DMS79 (cell line): ENCODE measurements at regions not wholly inside any gene's neighbourhood (a gene's known extent, or its start where the extent isn't known, plus 50 kb on each side); places are given as distances from the start of the nearest gene placed in this dataset.
A peak's percentile ranks its signal among the peaks of the same experiment; 100 is the strongest.

Experiments used
- DNase-seq: peaks from one replicate; lab custom pipeline; 2025; lab: John Stamatoyannopoulos, UW

DNA sequence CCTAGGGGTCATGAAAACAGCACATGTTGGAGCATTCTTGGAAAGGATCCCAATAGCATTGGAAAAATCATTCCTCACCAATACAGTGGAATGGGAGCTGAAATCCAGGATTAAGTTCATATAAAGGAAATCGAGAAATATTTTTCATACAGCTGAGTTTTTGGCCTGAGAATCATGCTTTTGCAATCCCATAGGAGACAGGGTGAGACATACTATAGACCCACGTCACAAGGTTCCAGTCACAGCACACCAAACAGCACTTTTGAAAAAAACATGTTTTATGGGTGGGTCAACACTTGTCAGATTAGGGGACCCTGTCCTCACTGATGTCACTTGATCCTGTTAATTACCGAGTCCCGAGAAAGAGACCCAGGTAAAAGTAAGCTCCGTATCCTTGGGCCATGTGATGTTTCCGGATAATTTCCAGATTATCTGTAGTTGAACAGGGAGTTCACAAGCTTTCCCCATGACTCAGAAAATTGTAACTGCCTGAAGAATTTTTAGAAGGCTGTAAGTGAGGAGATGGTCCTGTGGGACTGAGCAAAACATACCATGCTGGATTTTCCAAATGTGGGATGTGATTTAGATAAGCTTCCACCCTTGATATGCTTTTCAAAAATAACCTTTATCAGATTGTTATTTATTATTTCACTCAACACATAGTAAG is 80.9 kb upstream of the TLR3 start:
- no peak for DNase-seq

DNA sequence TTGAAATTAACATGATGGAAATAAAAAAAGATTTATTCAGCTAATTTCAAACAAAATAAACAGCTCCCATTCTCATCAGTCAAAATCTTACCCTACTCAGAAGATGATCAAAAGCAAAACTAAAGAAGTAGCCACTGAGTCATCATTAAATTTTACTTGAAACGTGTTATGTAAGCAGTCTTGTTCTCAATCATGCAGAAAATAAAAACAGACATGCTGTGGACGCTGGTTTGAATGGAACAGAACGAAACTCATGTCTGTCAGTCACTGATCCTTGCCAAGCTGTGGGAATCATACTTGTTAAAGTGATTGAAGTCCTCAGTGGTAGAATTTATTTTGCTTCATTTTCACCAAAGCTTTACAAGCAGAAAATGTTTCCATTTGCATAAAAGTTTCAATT is 77.2 kb upstream of the TLR3 start:
- DNase-seq, result no peak

DNA sequence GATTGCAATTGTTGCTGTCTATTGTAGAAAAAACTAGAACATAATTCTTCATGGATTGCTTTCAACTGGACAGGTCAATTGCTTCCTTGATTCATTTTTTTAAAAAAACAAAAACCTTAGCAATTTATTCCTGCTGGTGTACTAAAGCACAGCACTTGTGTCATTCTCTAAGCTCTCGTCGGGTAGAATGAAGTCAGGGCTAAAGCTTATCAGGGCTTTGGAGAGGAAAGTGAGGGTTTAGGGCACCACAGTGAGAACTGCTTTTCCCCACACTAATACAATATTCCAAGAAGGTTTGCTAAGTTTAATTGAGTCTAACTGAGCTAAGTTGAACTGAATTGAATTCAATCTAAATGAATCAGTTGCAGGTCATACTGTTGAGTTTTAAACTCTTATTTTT is 76.4 kb upstream of the TLR3 start:
- no peak for DNase-seq

DNA sequence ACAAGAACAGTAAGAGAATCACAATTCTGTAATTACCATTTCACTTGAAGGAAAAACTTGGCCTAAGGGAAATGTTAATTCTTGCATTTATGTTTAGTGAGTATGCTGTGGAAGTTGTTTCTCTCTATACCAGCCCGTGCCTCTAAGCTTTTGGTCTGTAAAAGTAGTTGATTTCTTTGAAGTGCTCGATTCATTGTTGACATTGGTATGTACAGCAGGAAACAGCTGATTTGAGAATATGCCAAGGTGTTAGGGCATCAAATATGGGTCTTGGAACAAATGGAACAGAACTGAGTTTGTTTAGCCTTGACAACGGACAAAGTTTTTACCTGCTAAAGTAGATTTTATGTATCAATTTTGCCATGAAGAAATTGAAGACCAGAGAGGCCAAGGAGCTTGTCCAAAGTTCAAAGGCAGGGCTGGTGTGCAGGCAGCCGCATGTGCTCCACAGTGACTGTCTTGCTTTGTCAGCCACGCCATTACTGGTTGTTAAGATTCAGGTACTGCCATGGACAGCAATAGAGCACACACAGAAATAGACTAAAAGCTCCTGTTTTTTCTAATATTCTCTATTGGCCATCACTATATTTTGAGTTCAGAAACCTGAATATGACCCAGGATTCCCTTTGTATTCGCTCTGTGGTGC is 75.5 kb upstream of the TLR3 start:
- DNase-seq, result no peak

DNA sequence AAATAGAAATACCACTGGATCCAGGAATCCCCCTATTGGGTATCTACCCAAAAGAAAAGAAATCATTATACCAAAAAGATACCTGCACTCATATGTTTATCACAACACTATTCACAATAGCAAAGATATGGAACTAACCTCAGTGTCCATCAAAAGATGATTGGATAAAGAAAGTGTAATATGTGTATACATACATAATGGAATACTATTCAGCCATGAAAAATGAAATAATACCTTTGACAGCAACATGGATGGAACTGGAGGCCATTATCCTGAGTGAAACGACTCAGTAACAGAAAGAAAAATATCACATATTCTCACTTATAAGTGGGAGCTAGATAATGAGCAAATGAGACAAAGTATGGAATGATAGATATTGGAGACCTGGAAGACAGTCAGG is 74.2 kb upstream of the TLR3 start:
- DNase-seq, result no peak

DNA sequence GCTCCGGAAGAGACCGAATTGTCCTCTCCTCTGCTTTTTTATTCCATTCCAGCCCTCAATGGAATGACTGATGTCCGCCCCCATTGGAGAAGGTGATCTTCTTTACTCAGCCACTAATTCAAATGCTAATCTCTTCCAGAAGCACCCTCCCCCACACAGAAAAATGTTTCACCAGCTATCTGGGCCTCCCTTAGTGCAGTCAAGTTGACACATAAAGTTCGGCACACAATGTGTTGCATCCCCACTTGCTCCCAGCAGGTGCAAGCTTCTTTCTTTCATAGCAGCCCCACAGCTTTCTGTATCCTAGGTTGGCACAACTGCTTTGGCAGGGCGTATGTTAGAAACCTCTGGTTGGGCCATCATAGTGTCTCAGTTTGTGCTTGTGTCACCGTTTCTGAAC is 73.3 kb upstream of the TLR3 start:
- DNase-seq, result no peak

DNA sequence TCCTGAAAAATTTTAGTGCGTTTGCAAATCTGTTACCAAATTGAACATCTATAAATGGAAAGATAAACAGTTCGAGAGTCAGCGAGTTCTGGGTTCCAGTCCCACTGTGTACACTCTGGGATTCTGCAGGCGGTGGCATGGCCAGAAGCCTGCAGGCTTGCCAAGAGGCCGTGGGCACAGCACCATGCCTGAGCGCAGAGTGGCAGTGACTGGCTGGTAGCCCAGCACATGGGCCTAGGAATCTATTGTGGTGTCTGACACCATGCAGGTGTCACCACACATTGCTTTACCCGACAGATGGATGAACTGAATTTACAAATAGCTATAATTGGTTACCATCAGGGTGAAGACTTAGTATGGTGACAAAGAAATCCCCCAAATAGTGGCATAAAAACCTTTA is 71.7 kb upstream of the TLR3 start:
- no peak for DNase-seq

DNA sequence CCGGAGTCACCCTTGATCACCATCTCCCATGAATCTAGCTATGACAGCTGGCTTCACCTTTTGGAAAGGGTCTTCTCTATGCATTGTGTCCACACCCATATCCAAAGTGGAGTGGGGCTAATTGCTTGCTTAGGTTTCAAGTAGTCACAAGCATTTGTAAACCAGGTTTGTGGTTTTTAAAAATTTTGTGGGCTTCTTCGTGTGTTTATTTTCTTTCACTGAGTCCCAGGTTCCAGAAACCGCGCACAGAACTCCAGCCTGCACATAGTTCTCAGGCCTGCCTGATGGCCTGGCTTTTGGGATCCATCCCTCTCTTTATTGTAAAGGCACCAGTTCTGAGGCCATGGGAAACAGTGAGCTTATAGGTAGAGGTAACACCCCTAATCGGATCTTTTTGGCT is 70.2 kb upstream of the TLR3 start:
- peak; percentile 57 for DNase-seq

DNA sequence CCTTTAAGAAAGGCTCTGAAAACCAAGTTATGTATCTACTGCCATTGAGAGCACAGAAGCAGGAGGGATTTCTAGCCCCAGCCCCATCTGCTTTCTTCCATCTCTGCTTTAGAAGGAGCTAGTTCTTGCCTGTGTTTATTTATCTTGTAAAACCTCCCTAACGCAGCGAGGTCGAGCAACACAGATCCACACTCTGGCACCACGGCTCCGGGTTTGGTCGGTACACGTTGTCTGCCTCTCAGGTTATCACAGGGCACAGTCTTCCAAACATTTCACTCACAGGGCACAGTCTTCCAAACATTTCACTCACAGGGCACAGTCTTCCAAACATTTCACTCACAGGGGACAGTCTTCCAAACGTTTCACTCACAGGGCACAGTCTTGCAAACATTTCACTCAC is 69.7 kb upstream of the TLR3 start:
- no peak for DNase-seq

DNA sequence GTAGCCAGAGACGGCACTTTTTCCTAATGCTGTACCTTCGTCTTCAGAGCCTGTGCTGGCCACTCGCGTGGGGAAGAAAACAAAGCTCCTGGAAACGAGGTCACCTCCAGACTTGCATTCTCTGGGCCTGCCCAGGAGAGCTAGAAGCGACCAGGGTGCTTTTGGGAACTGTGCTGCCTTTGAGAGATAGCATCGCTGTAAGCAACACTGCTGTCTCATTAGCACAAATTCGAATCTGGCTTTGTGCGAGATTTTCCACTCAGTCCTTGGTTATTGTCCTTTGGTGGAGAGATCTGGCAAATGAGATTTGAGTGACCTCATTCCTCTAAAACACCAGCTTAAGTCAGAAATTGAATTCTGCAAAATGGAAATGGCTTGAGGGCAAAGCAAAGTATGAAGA is 66.1 kb upstream of the TLR3 start:
- no peak for DNase-seq

DNA sequence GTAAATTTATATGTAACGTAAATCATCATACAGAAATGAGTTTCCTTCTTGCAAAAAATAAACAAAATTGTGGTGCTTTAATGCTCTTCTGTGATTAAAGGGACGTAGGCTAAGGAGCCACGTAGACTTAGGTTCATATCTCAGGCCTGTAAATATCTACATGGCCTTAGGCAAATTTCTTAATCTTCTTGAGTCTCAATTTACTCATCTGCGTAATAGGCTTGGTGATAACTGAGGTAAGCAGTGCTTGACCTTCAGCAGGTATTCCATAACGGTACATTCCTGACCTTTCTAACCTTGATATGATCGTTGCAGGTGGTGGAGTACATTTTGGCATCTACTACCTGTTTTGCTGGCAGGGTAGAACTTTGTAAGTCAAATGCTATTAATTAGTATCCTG is 65.2 kb upstream of the TLR3 start:
- DNase-seq, result no peak

DNA sequence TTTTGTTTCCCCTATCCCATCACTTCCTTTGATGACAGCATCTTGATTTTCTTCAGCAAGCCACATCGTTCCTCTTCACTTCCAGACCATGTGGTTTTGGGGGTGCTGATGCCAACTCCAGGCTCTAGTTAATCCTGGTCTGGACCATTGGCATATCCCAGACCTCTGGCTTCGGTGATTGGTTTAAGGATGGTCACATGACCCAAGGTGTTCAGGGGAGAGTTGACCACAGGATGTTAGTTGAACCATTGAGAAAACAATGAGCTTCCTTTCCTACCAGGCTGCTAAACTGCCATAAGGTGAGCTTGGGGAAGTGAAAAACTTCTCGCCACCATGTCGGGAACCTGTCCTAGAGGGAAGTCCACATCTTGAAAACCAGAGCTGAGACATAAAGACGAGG is 60.9 kb upstream of the TLR3 start:
- DNase-seq, result no peak

DNA sequence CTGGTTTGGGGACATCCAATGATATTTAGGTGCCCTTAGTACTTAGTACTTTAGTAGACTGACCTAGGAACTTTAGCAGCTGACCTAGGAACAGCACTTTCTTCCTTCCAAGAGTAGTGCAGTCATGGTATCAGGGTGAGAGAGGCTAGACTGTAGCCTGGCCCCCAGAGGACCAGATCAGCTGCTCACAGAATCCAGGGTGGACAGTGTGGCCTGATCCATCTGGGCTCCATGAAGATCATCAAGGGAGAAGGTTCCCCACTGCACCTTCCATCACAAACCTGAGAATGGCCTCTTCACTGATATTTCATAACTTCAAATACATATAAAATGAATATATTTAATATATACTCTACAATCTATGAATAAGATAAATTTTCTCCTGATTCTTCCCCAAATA is 59.0 kb upstream of the TLR3 start:
- DNase-seq, result no peak

DNA sequence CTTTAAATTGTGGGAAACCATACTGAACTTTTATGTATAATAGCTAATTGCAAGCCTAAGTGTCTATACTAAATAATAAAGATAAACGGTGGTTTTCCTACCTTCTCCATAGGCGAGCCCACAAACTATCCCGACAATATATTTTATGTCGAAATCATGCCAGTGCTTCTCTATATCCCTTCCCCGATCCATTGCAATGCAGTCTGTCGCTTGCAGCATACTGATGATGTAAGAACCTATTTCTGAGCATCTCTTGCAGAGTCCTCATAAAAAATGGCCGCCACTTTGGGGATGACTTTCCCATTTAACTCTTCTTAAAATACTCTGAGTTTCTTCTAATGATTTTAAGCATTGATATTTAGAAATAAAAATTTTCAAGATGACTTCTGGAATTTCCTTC is 58.1 kb upstream of the TLR3 start:
- no peak for DNase-seq

DNA sequence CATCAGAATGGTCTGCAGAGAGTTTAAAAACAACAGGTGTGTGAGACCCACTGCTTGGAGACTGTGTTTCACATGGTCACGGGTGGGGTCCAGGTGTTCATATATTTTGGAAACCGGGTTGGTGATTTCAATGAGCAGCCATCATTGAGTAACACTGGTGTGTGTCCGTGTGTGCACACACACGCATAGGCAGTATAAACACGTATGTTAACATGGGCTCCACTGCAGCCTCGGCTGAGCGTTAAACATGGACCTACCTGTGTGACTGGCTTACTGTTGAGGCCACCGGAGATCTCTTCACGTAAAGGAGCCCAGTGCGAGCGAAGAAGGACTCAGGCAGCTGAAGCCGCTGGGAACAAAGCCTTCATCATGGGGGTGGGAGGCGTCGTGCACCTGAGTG is 56.9 kb upstream of the TLR3 start:
- no peak for DNase-seq

DNA sequence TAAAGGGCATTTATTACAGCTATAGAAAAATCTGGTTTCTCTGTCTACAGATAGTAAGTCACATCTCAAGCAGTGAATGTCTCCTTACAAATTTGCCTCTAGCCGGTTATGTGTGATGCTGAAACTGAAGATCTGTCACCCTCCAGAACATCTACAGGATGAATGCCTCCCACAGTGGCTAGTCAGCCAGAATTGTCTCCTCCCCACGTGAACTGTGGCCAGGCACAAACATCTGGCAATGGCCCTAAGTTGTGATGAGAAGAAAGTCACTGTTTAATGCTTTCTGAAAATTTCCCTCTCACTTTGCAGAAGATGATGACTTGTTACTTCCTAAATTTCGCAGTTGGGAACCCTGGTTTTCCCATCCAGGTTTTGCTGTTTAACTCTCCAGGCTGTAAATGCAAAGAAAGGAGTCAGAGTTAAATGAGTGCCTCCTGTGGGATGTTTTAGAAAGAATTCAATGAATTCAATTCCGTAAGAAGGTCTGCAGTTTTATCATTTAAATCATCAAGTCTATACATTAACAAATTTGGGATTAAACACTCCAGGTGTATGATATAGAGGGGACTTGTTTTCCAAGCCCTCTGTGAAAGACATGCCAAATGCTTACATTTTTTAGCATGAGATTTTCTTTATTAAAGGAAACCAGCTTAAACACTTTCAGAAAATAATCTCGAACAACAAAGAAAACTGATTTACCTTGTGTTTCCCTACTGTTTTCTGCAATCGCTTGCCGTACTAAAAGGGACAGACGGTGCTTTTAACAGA is 55.4 kb upstream of the TLR3 start:
- no peak for DNase-seq

DNA sequence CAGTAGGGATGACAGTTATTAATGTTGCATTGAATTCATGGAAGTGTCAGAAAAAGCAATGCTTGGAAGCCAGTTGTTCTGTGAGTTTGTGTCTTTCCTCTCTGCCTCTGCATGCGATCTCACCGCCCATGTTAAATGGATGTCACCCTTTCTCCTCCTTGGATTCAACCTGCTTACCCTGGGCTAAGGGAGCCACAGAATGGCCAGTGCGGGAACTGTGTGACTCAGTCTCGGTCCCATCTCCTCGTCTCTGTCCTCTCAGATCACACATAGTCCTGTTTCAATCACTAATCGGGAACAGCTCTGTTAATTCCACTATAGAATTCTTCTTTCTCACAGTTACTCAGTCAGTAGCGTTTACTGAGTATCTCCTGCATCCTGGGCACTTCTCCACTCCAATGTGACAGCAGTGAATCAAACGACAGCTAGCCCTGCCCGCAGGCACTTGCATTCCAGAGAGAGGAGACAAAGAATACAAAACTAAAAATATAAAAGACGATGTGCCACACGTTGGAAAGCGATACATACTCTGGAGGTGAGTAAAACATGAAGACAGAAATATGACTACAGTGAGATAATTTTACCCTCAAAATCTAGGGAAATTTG is 53.6 kb upstream of the TLR3 start:
- no peak for DNase-seq

DNA sequence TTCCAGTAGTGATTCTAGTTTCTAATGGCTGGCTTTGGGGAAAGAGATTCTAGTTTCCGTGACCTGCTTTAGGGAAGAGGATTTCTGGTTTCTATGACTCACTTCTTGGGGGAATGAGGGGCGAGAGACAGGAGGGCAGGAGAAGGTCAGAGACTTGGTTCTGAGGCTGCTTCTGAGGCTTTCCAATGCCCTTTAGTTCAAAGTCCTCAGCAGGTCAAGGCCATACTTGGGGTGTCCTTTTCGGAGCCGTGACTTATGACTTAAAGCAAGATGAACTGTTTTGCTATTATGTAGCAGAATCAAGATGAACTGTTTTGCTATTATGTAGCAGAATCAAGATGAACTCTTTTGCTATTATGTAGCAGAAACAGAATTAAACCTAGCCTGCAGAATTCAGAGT is 52.2 kb upstream of the TLR3 start:
- no peak for DNase-seq

DNA sequence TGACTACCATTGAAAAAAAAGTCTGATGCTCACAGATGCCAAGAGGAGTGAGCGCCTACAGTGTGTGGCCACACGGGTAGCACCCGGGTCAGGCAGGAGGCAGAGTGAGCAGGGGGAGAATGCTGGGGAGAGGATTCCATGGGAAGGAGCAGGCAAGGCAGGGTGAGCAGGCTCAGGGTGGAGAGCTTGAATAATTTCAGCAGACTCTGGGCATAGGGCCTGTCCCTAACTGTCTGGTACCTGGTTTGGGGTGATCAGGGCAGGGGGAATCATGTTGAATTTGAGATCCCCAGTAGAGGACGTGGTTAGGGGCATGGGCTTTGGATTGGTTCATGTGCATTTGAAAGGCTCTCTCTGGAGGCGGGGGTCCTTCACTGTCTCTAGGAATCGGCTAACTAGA is 51.2 kb upstream of the TLR3 start:
- no peak for DNase-seq

DNA sequence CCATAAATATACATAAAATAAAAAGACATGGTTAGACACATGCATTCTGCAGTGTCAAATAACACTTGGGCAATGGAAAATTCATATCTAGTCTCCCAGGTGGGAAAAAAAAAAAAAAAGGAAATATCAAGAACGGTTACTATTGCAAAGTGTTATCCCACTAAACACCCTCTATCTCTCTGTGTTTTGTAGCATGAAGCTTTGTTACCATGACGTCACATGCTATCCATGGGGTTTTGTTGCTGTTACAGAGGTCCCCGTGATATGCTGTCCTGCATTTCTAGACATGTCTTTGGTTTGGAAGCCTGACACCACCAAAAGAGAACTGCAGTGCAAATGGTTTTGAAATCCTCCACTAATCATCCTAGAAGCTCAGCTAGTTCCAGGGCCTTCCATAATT is 50.7 kb upstream of the TLR3 start:
- DNase-seq, result no peak

DNA sequence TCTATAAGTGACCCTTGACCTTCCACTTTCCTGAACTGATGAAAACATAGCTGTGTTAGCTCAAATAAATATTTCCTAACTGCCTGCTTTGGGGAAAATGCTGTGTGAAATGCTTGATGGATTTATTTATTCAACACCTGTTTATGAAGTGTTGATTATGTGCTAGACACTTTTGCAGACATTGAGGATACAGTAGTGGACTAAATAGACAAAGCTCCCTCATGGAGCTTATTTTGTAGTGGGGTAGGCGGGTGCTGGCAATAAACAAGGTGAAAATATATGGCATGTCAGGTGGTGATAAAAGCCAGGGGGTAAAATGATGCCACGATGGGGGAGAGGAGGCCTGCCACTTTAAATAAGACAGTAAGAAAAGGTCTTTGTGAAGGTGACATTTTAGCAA is 50.2 kb upstream of the TLR3 start:
- DNase-seq, result no peak
